Activated B cell treated with CpG ODN at 0.5 μM for 24 hours (primary cell): ENCODE measurements at regions not wholly inside any gene's neighbourhood (a gene's known extent, or its start where the extent isn't known, plus 50 kb on each side); places are given as distances from the start of the nearest gene placed in this dataset.
"Not testable (repeated sequence)": the region's sequence is repeated elsewhere in the genome, so short reads cannot be mapped to it uniquely, and the experiment has no call there.

ENCODE experiments used
- ATAC-seq: fragments of 200-7000 bp; cut with Tn5 transposase; one replicate; pipeline ENCODE4 v1.10.0; 2021; ENCODE audit warnings: low read depth, mild to moderate bottlenecking, moderate library complexity
- CTCF ChIA-PET: fragments of 350-600 bp; sonication (Branson Sonifier 250); formaldehyde crosslinking; loops from one replicate; lab custom pipeline; 2021; ENCODE audit warnings: antibody characterized with exemption; lab: Charles Lee
- POLR2A ChIA-PET: fragments of 350-600 bp; sonication (Branson Sonifier 250); formaldehyde crosslinking; loops from one replicate; lab custom pipeline; 2021; ENCODE audit warnings: antibody characterized with exemption; lab: Charles Lee
- DNase-seq: peaks from one replicate; pipeline ENCODE4 v3.0.0; 2022
- H3K27ac Mint-ChIP-seq: one replicate; pipeline ENCODE4 v1.8.0; 2020; ENCODE audit warnings: mixed read lengths
- H3K27me3 Mint-ChIP-seq: one replicate; pipeline ENCODE4 v1.8.0; 2021; ENCODE audit warnings: mixed read lengths
- H3K36me3 Mint-ChIP-seq: one replicate; pipeline ENCODE4 v1.8.0; 2021; ENCODE audit warnings: low read depth, mixed read lengths
- H3K4me1 Mint-ChIP-seq: one replicate; pipeline ENCODE4 v1.8.0; 2021; ENCODE audit warnings: mixed read lengths
- H3K4me3 Mint-ChIP-seq: one replicate; pipeline ENCODE4 v1.8.0; 2020; ENCODE audit warnings: mild to moderate bottlenecking, mixed read lengths
- H3K9me3 Mint-ChIP-seq: one replicate; pipeline ENCODE4 v1.8.0; 2020; ENCODE audit warnings: mixed read lengths
- CTCF ChIP-seq: fragments of 200-600 bp; IDR thresholded peaks from one replicate; pipeline ENCODE4 v1.8.0; 2022; ENCODE audit warnings: antibody characterized with exemption, mild to moderate bottlenecking
- intact Hi-C: fragments of 100-400 bp; cut with micrococcal nuclease; formaldehyde crosslinking; loops from one replicate; pipeline ENCODE4 v1.15.1; 2024

GRCh38 chr18:3345452-3345851 lies 83.5 kb downstream of the MYL12B start:
- H3K4me1 Mint-ChIP-seq: no peaks in the 10 kb centered on the region
- ATAC-seq (no peak), DNase-seq (no peak)
- no peak overlapping the region for H3K27ac Mint-ChIP-seq
- no peak overlapping the region for H3K4me3 Mint-ChIP-seq
- no peaks in the 10 kb centered on the region for H3K27me3 Mint-ChIP-seq
- H3K9me3 Mint-ChIP-seq: no peaks in the 10 kb centered on the region
- intact Hi-C loops: no loop called here
- ChIA-PET POLR2A (no interaction called here), CTCF (interaction anchor here (1.4 kb wide), 1 partner anchor 110 kb away, joined by 3 read pairs; no protein-coding TSS in a partner anchor)
- no peak for TF ChIP-seq CTCF
- H3K36me3 Mint-ChIP-seq: no peaks in the 10 kb centered on the region

GRCh38 chr18:3345885-3346284 lies 84.0 kb downstream of the MYL12B start:
- no peak overlapping the region for H3K27ac Mint-ChIP-seq

GRCh38 chr18:3346487-3346886 lies 84.6 kb downstream of the MYL12B start:
- ChIA-PET CTCF (interaction anchor here (1.4 kb wide), 1 partner anchor 109 kb away, joined by 3 read pairs; no protein-coding TSS in a partner anchor), POLR2A (no interaction called here)
- H3K27ac Mint-ChIP-seq: no peak overlapping the region
- no peaks in the 10 kb centered on the region for H3K36me3 Mint-ChIP-seq
- intact Hi-C loops: no loop called here
- TF ChIP-seq CTCF: no peak
- H3K4me1 Mint-ChIP-seq: no peaks in the 10 kb centered on the region
- DNase-seq (no peak), ATAC-seq (no peak)
- no peak overlapping the region for H3K4me3 Mint-ChIP-seq
- H3K9me3 Mint-ChIP-seq: no peaks in the 10 kb centered on the region
- H3K27me3 Mint-ChIP-seq: no peaks in the 10 kb centered on the region

More at GRCh38 chr18:3345885-3346284, 84.0 kb downstream of the MYL12B start:
- CTCF ChIA-PET: interaction anchor here (1.4 kb wide), 1 partner anchor 109 kb away, joined by 3 read pairs; no protein-coding TSS in a partner anchor
- no peak for ATAC-seq
- intact Hi-C loops: no loop called here
- Mint-ChIP-seq H3K4me1 (no peaks in the 10 kb centered on the region), H3K27me3 (no peaks in the 10 kb centered on the region), H3K4me3 (no peak overlapping the region), H3K36me3 (no peaks in the 10 kb centered on the region), H3K9me3 (no peaks in the 10 kb centered on the region)
- POLR2A ChIA-PET: no interaction called here
- no peak for DNase-seq
- TF ChIP-seq CTCF: no peak

- DNase-seq: no peak
- Mint-ChIP-seq H3K27ac (no peak overlapping the region), H3K4me1 (no peaks in the 10 kb centered on the region), H3K9me3 (no peaks in the 10 kb centered on the region), H3K36me3 (no peaks in the 10 kb centered on the region), H3K4me3 (no peak overlapping the region), H3K27me3 (no peaks in the 10 kb centered on the region)
- ChIA-PET CTCF (no interaction called here), POLR2A (no interaction called here)
- intact Hi-C loops: no loop called here
- TF ChIP-seq CTCF: no peak
- ATAC-seq: no peak
Observed at GRCh38 chr18:3347286-3347803, 85.4 kb downstream of the MYL12B start.

GRCh38 chr18:3348176-3348575 lies 86.2 kb downstream of the MYL12B start:
- TF ChIP-seq CTCF: no peak
- intact Hi-C loops: no loop called here
- no peaks in the 10 kb centered on the region for H3K27me3 Mint-ChIP-seq

GRCh38 chr18:3349046-3349841 lies 87.3 kb downstream of the MYL12B start:
- ATAC-seq: not testable (repeated sequence)

More at GRCh38 chr18:3348176-3348575, 86.2 kb downstream of the MYL12B start:
- POLR2A ChIA-PET: no interaction called here
- Mint-ChIP-seq H3K4me1 (no peaks in the 10 kb centered on the region), H3K4me3 (no peak overlapping the region), H3K9me3 (no peaks in the 10 kb centered on the region), H3K27ac (no peak overlapping the region), H3K36me3 (no peaks in the 10 kb centered on the region)
- no peak for DNase-seq
- no peak for ATAC-seq
- CTCF ChIA-PET: no interaction called here

More at GRCh38 chr18:3349046-3349841, 87.3 kb downstream of the MYL12B start:
- H3K27me3 Mint-ChIP-seq, H3K4me3 Mint-ChIP-seq, H3K4me1 Mint-ChIP-seq, H3K27ac Mint-ChIP-seq, H3K9me3 Mint-ChIP-seq, intact Hi-C loops, CTCF ChIA-PET, POLR2A ChIA-PET, H3K36me3 Mint-ChIP-seq, DNase-seq: not testable (repeated sequence)
